ENCODE measurements at regions not wholly inside any gene's neighbourhood (a gene's known extent, or its start where the extent isn't known, plus 50 kb on each side); places are given as distances from the start of the nearest gene placed in this dataset.

GRCh38 chr4:45883421-45883820 is 240.4 kb downstream of the GABRG1 start:
- no peak overlapping the region for H3K4me3 ChIP-seq (ENCODE audit: low read depth, low read length)
- no peak for TF ChIP-seq CTCF (IDR thresholded peaks at IDR 0.05; ENCODE audit: borderline replicate concordance, insufficient read depth, low read depth, low read length)

GRCh38 chr4:45876235-45876890 is 247.5 kb downstream of the GABRG1 start:
- no peak for TF ChIP-seq CTCF (IDR thresholded peaks at IDR 0.05; ENCODE audit: borderline replicate concordance, insufficient read depth, low read depth, low read length)
- H3K4me3 ChIP-seq (ENCODE audit: low read depth, low read length) = no peak overlapping the region

GRCh38 chr4:45869184-45869583 is 254.7 kb downstream of the GABRG1 start:
- no peak overlapping the region for H3K4me3 ChIP-seq (ENCODE audit: low read depth, low read length)
- TF ChIP-seq CTCF (IDR thresholded peaks at IDR 0.05; ENCODE audit: borderline replicate concordance, insufficient read depth, low read depth, low read length) = no peak

GRCh38 chr4:45865781-45866180 is 258.1 kb downstream of the GABRG1 start:
- H3K4me3 ChIP-seq (ENCODE audit: low read depth, low read length) = no peak overlapping the region
- TF ChIP-seq CTCF (IDR thresholded peaks at IDR 0.05; ENCODE audit: borderline replicate concordance, insufficient read depth, low read depth, low read length) = no peak

- no peak overlapping the region for H3K4me3 ChIP-seq (ENCODE audit: low read depth, low read length)
- TF ChIP-seq CTCF (IDR thresholded peaks at IDR 0.05; ENCODE audit: borderline replicate concordance, insufficient read depth, low read depth, low read length) = no peak
These were observed 268.0 kb downstream of the GABRG1 start for GRCh38 chr4:45855857-45856256.

GRCh38 chr4:45846016-45846415 is 277.8 kb downstream of the GABRG1 start:
- H3K4me3 ChIP-seq (ENCODE audit: low read depth, low read length) = no peak overlapping the region
- no peak for TF ChIP-seq CTCF (IDR thresholded peaks at IDR 0.05; ENCODE audit: borderline replicate concordance, insufficient read depth, low read depth, low read length)

- no peak overlapping the region for H3K4me3 ChIP-seq (ENCODE audit: low read depth, low read length)
- TF ChIP-seq CTCF (IDR thresholded peaks at IDR 0.05; ENCODE audit: borderline replicate concordance, insufficient read depth, low read depth, low read length) = no peak
These were observed 282.1 kb downstream of the GABRG1 start for GRCh38 chr4:45841791-45842190.
